ENCODE measurements at regions not wholly inside any gene's neighbourhood (a gene's known extent, or its start where the extent isn't known, plus 50 kb on each side); places are given as distances from the start of the nearest gene placed in this dataset.

DNA sequence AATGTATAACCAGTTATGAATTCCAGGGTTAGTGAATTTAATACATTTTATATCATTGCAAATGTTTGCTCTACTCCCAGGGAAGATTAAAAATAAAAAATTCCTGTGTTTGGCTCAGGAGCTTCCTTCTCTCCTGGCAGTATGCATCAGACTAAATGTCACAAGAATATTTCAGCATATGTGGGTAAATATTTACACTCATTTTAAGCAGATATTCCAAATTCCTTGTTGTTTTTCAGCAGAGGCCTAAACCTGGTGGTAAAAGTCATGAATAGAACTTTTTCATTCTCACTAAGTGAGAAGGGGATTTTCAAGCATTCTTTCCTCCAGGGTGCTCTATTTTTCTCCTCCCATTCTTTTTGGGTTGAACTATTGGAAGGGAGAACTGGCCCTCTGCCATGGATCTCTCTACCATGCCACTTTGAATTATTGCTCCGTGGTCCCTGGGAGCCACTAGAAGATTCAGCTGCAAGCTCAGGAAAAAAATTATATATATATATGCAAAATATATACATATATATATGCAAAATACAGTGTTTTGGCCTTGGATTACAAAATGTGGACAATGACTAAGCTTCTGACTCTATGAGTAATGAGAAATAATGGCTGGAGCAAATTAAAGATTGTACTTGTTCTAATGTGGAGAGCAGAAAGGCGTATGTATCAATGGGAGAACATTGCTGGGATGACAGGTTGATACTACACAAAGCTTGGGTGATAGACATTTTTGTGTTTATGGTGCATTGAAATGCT is 180.6 kb upstream of the PAPPA start:
- no peak for TF ChIP-seq CTCF (IDR thresholded peaks at IDR 0.05)
- no peak for TF ChIP-seq POLR2A (IDR thresholded peaks at IDR 0.05)
